ENCODE measurements at regions not wholly inside any gene's neighbourhood (a gene's known extent, or its start where the extent isn't known, plus 50 kb on each side); places are given as distances from the start of the nearest gene placed in this dataset.
A peak's percentile ranks its signal among the peaks of the same experiment; 100 is the strongest.
"Not testable (repeated sequence)": the region's sequence is repeated elsewhere in the genome, so short reads cannot be mapped to it uniquely, and the experiment has no call there.

GRCh38 chr16:27600381-27600780 lies 50.4 kb downstream of the KATNIP start:
- DNase-seq (ENCODE audit: low spot score) = no peak

GRCh38 chr16:27602103-27602502 lies 52.2 kb downstream of the KATNIP start:
- DNase-seq (ENCODE audit: low spot score) = no peak

- DNase-seq (ENCODE audit: low spot score) = peak; percentile 28
These were observed 55.7 kb downstream of the KATNIP start for GRCh38 chr16:27605500-27606106.

GRCh38 chr16:27611340-27611739 lies 61.4 kb downstream of the KATNIP start:
- DNase-seq (ENCODE audit: low spot score) = no peak

GRCh38 chr16:27613238-27613791 lies 63.4 kb downstream of the KATNIP start:
- DNase-seq (ENCODE audit: low spot score) = no peak

- DNase-seq (ENCODE audit: low spot score) = no peak
These were observed 67.7 kb downstream of the KATNIP start for GRCh38 chr16:27617665-27618064.

GRCh38 chr16:27618165-27618564 lies 68.2 kb downstream of the KATNIP start:
- no peak for DNase-seq (ENCODE audit: low spot score)

GRCh38 chr16:27618606-27619327 lies 68.8 kb downstream of the KATNIP start:
- DNase-seq (ENCODE audit: low spot score) = no peak

- no peak for DNase-seq (ENCODE audit: low spot score)
These were observed 70.6 kb downstream of the KATNIP start for GRCh38 chr16:27620541-27620940.

GRCh38 chr16:27624154-27625049 lies 74.5 kb downstream of the KATNIP start:
- no peak for DNase-seq (ENCODE audit: low spot score)

- no peak for DNase-seq (ENCODE audit: low spot score)
These were observed 75.2 kb downstream of the KATNIP start for GRCh38 chr16:27625050-27625697.

- no peak for DNase-seq (ENCODE audit: low spot score)
These were observed 77.2 kb downstream of the KATNIP start for GRCh38 chr16:27627136-27627535.

- no peak for DNase-seq (ENCODE audit: low spot score)
These were observed 78.4 kb downstream of the KATNIP start for GRCh38 chr16:27628241-27628942.

GRCh38 chr16:27628943-27629462 lies 79.1 kb downstream of the KATNIP start:
- DNase-seq (ENCODE audit: low spot score) = not testable (repeated sequence)

GRCh38 chr16:27632216-27632615 lies 82.3 kb downstream of the KATNIP start:
- DNase-seq (ENCODE audit: low spot score) = no peak

- no peak for DNase-seq (ENCODE audit: low spot score)
These were observed 83.3 kb downstream of the KATNIP start for GRCh38 chr16:27633221-27633620.

- DNase-seq (ENCODE audit: low spot score) = no peak
These were observed 83.8 kb downstream of the KATNIP start for GRCh38 chr16:27633721-27634120.

GRCh38 chr16:27634779-27635178 lies 84.8 kb downstream of the KATNIP start:
- DNase-seq (ENCODE audit: low spot score) = no peak

GRCh38 chr16:27636453-27637240 lies 86.7 kb downstream of the KATNIP start:
- no peak for DNase-seq (ENCODE audit: low spot score)

GRCh38 chr16:27638833-27639560 lies 89.1 kb downstream of the KATNIP start:
- no peak for DNase-seq (ENCODE audit: low spot score)
